PFSK-1 (cell line): ENCODE measurements at regions not wholly inside any gene's neighbourhood (a gene's known extent, or its start where the extent isn't known, plus 50 kb on each side); places are given as distances from the start of the nearest gene placed in this dataset.

Experiments used
- FOXP2 ChIP-seq: optimal IDR thresholded peaks from 2 replicates; pipeline ENCODE3; 2011; ENCODE audit warnings: borderline replicate concordance, control low read depth, inconsistent platforms; ENCODE audit not compliant: insufficient read depth; ENCODE audit errors: extremely low read length, extremely low read depth
- POLR2AphosphoS5 ChIP-seq: IDR thresholded peaks from 2 replicates; pipeline ENCODE4 v1.6.1; 2012; ENCODE audit warnings: low read depth, mild to moderate bottlenecking, control low read depth, low read length, moderate library complexity
- SIN3A ChIP-seq: IDR thresholded peaks from 2 replicates; pipeline ENCODE4 v1.6.1; 2012; ENCODE audit warnings: mild to moderate bottlenecking, low read length, moderate library complexity, borderline replicate concordance; ENCODE audit not compliant: insufficient read depth
- TAF1 ChIP-seq: IDR thresholded peaks from 2 replicates; pipeline ENCODE4 v1.6.1; 2012; ENCODE audit warnings: low read length, control low read depth, borderline replicate concordance; ENCODE audit not compliant: insufficient read depth
- TF ChIP-seq, protein P1 (sequence below), 2 experiments: IDR thresholded peaks; 2 replicates each; pipeline versions ENCODE4 v1.6.1 to v1.8.0; 2011 to 2012; ENCODE audit warnings: low read depth in 2 of 2, low read length in 2 of 2, control low read depth in 1 of 2, inconsistent platforms in 1 of 2, mild to moderate bottlenecking in 1 of 2, moderate library complexity in 1 of 2; ENCODE audit not compliant: insufficient read depth in 1 of 2

DNA sequence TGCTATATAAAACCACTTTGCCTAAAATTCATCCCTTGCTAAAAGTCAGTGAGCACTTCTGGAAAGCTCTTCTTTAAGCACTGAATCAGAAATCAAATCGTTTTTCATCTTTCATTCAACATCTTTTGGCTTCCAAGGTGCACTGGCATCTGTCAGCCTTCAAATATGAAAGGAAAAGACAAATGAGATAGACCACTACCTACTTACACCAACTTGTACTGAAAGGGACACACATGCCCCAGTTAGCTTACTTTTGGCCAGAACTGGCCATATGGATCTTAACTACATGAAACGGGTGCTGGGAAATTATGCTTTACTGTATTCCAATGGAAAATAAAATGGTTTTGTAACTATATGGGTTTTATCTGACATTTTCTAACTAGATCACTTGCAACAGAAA, 332.0 kb upstream of the ARPP21 start:
- TF ChIP-seq SIN3A: no peak
- TF ChIP-seq FOXP2: no peak
- TF ChIP-seq, protein P1, sequence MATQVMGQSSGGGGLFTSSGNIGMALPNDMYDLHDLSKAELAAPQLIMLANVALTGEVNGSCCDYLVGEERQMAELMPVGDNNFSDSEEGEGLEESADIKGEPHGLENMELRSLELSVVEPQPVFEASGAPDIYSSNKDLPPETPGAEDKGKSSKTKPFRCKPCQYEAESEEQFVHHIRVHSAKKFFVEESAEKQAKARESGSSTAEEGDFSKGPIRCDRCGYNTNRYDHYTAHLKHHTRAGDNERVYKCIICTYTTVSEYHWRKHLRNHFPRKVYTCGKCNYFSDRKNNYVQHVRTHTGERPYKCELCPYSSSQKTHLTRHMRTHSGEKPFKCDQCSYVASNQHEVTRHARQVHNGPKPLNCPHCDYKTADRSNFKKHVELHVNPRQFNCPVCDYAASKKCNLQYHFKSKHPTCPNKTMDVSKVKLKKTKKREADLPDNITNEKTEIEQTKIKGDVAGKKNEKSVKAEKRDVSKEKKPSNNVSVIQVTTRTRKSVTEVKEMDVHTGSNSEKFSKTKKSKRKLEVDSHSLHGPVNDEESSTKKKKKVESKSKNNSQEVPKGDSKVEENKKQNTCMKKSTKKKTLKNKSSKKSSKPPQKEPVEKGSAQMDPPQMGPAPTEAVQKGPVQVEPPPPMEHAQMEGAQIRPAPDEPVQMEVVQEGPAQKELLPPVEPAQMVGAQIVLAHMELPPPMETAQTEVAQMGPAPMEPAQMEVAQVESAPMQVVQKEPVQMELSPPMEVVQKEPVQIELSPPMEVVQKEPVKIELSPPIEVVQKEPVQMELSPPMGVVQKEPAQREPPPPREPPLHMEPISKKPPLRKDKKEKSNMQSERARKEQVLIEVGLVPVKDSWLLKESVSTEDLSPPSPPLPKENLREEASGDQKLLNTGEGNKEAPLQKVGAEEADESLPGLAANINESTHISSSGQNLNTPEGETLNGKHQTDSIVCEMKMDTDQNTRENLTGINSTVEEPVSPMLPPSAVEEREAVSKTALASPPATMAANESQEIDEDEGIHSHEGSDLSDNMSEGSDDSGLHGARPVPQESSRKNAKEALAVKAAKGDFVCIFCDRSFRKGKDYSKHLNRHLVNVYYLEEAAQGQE (IDR thresholded peaks at IDR 0.05; ENCODE audit: insufficient read depth in 1 of 2, low read depth in 2 of 2, low read length in 2 of 2): no peak
- no peak for TF ChIP-seq TAF1
- no peak for TF ChIP-seq POLR2AphosphoS5

DNA sequence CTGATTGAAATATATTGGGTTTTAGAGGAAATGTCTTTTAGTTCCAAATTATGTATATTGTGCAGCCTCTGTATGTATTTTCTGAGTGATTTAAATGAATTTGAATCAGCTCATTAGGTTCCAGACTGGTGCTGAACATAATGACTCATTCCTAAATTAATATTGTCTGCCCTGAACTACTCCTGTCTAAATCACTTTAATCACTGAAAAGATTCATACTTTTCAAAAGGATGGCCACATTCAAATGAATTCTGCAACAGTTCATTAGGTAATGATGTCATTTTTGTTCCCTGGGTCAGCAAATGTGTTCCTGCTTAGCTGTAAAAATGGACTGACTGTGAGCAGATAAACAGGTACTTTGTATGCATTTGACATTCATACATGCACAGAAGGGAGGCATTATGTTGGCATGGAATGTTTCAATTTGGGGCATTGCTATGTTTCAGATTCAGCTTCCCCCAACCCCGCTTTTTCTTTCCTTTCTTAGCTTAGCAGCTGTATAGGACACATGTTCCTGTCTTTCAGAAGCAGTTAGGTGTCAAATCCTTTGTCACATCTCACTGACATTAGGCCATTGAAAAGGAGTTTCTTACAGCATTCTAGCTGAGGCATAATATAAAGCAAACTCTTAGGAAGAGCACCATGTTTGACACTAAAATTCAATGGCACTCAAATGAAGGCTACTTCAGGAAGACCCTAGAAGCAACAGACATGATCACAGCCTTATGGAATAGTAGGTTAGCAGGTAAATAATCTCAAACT, 318.5 kb upstream of the ARPP21 start:
- TF ChIP-seq TAF1 (no peak), FOXP2 (no peak), POLR2AphosphoS5 (no peak), SIN3A (no peak)
- TF ChIP-seq, protein P1 (IDR thresholded peaks at IDR 0.05; ENCODE audit: insufficient read depth in 1 of 2, low read depth in 2 of 2, low read length in 2 of 2): no peak

DNA sequence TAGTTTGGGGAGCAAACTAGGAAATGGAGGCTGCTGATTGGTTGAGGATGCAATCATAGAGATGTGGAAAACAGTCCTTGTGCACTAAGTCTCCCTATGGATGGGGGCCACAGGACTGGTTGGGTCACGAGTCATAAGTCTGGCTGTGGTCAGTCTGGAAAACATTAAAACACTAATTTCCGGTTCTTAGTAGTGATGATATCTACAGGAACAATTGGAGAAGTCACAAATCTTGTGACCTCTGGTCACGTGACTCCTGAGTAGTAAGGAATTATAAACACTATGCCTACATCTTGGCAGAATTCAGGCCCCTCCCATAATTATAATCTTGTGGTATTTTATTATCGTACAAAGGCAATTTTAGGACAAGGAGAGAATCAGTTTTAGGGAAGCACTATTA, 317.3 kb upstream of the ARPP21 start:
- TF ChIP-seq POLR2AphosphoS5 (no peak), TAF1 (no peak), SIN3A (no peak), FOXP2 (no peak)
- TF ChIP-seq, protein P1 (IDR thresholded peaks at IDR 0.05; ENCODE audit: insufficient read depth in 1 of 2, low read depth in 2 of 2, low read length in 2 of 2): no peak

DNA sequence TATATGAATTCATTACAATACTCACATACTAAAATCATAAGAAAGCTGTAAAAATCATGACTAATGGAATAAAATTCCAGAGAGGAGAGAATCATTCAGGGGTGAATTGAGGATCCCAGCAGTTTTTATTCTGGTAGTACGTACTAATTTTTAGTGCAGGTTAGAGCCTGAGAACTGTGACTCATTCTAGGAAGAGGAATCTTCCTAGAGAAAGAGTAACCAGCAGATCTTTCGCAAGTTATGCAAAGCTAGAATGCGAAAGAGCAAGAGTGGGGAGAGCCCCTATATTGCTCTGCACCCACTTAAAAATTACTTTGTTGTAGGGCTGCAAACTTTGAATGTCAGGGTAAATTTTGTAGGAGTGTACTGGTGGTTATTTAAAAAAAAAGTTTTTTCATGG, 303.6 kb upstream of the ARPP21 start:
- TF ChIP-seq TAF1: no peak
- no peak for TF ChIP-seq POLR2AphosphoS5

DNA sequence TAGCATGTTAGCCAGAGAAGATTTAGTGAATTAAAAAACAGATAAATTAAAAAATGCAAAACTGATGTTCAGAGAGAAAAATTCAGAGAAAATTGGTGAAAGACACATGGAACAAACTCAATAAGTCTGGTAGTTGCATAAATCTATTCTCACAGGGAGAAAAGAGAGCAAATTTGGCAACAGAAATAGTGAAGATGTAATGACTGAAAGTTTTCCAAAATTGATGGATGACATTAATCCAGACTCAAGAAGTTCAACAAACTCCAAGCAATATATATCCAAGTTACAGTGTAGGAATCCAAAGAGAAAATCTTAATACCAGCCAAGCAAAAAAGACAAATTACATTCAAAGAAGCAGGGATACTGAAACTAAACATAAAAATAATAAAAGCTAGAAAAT, 302.7 kb upstream of the ARPP21 start:
- TF ChIP-seq, protein P1 (IDR thresholded peaks at IDR 0.05; ENCODE audit: insufficient read depth in 1 of 2, low read depth in 2 of 2, low read length in 2 of 2): no peak
- TF ChIP-seq TAF1: no peak
